ENCODE measurements at regions not wholly inside any gene's neighbourhood (a gene's known extent, or its start where the extent isn't known, plus 50 kb on each side); places are given as distances from the start of the nearest gene placed in this dataset.

- Histone ChIP-seq H3K4me3 (ENCODE audit: low read depth in 1 of 2, low read length in 1 of 2) (no peak overlapping the region), H3K27ac (no peak overlapping the region), H3K27me3 (no peaks in the 10 kb centered on the region), H3K9me3 (no peaks in the 10 kb centered on the region), H3K36me3 (no peaks in the 10 kb centered on the region), H3K4me1 (ENCODE audit: control insufficient read depth in 1 of 2, insufficient read depth in 1 of 2, low read depth in 1 of 2, low read length in 1 of 2) (no peaks in the 10 kb centered on the region)
- TF ChIP-seq, protein P1, sequence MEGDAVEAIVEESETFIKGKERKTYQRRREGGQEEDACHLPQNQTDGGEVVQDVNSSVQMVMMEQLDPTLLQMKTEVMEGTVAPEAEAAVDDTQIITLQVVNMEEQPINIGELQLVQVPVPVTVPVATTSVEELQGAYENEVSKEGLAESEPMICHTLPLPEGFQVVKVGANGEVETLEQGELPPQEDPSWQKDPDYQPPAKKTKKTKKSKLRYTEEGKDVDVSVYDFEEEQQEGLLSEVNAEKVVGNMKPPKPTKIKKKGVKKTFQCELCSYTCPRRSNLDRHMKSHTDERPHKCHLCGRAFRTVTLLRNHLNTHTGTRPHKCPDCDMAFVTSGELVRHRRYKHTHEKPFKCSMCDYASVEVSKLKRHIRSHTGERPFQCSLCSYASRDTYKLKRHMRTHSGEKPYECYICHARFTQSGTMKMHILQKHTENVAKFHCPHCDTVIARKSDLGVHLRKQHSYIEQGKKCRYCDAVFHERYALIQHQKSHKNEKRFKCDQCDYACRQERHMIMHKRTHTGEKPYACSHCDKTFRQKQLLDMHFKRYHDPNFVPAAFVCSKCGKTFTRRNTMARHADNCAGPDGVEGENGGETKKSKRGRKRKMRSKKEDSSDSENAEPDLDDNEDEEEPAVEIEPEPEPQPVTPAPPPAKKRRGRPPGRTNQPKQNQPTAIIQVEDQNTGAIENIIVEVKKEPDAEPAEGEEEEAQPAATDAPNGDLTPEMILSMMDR (IDR thresholded peaks at IDR 0.05), result no peak
These were observed 118.0 kb upstream of the KMT2C start for GRCh38 chr7:152553671-152554317.

GRCh38 chr7:152551304-152552036 lies 115.7 kb upstream of the KMT2C start:
- Histone ChIP-seq H3K27me3 (no peaks in the 10 kb centered on the region), H3K36me3 (no peaks in the 10 kb centered on the region), H3K9me3 (no peaks in the 10 kb centered on the region), H3K4me1 (ENCODE audit: control insufficient read depth in 1 of 2, insufficient read depth in 1 of 2, low read depth in 1 of 2, low read length in 1 of 2) (no peaks in the 10 kb centered on the region), H3K4me3 (ENCODE audit: low read depth in 1 of 2, low read length in 1 of 2) (no peak overlapping the region), H3K27ac (no peak overlapping the region)
- TF ChIP-seq, protein P1 (IDR thresholded peaks at IDR 0.05), result no peak

DNA sequence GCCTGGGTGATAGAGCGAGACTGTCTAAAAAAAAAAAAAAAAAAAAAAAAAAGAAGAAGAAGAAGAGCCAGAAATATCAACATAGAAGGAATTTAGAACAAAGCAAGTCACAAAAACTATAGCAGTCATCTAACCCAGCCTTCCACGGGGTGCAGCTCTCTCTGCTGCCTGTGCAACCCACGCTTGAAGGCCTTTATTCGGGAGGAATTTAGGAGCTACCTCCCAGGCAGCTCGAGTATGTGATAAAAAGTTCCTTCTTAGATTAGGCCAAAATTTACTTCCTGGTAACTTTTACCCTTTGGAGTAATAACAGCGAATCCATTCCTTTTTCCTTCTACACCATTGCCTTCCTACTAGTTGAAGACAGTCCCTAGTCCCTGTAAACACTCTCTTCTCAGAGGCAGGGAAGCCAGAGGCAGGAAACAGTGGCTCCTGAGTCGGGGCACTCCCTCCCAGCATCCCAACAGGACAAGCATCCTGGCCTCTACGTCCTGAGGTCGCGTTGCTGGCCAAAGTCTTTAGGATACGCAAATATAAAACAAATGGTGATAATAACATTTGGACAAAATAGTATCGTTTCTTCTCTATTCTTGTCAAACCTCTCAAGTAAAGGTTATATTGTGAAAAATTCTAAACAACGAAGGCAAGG lies 109.3 kb upstream of the KMT2C start:
- no peaks in the 10 kb centered on the region for H3K9me3 ChIP-seq
- TF ChIP-seq, protein P1 (IDR thresholded peaks at IDR 0.05), result no peak

DNA sequence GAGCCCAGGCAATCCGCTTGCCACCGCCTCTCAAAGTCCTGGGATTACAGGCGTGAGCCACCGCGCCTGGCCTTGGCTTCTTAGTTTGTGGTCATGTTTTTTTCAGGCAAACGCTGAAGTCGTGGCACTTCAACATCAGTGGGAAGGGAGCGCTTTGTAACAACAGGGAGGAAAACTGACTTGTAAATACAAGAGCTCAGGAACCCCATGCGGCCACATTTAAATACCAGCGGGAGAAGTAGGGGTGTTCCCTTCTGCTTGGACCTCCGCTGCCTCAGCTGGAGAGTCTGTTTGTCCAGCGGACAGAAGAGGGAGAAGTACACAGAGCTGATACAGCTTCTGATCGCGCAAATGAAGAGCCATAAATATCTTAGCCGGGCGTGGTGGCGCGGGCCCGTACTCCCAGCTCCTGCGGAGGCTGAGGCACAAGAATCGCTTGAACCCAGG lies 108.7 kb upstream of the KMT2C start:
- Histone ChIP-seq H3K36me3 (no peaks in the 10 kb centered on the region), H3K27me3 (no peaks in the 10 kb centered on the region), H3K9me3 (no peaks in the 10 kb centered on the region), H3K27ac (no peak overlapping the region), H3K4me1 (ENCODE audit: control insufficient read depth in 1 of 2, insufficient read depth in 1 of 2, low read depth in 1 of 2, low read length in 1 of 2) (peaks cover 0 to 3% of the 10 kb centered on the region in 2 experiments), H3K4me3 (ENCODE audit: low read depth in 1 of 2, low read length in 1 of 2) (no peak overlapping the region)
- TF ChIP-seq, protein P1 (IDR thresholded peaks at IDR 0.05), result no peak

More for the DNA sequence above, 109.3 kb upstream of the KMT2C start:
- Histone ChIP-seq H3K27ac (no peak overlapping the region), H3K27me3 (no peaks in the 10 kb centered on the region), H3K36me3 (no peaks in the 10 kb centered on the region), H3K4me3 (ENCODE audit: low read depth in 1 of 2, low read length in 1 of 2) (no peak overlapping the region), H3K4me1 (ENCODE audit: control insufficient read depth in 1 of 2, insufficient read depth in 1 of 2, low read depth in 1 of 2, low read length in 1 of 2) (peaks cover 0 to 3% of the 10 kb centered on the region in 2 experiments)

- H3K27ac ChIP-seq, result no peak overlapping the region
- no peaks in the 10 kb centered on the region for H3K9me3 ChIP-seq
- no peaks in the 10 kb centered on the region for H3K36me3 ChIP-seq
- no peak overlapping the region for H3K4me3 ChIP-seq (ENCODE audit: low read depth in 1 of 2, low read length in 1 of 2)
- TF ChIP-seq, protein P1 (IDR thresholded peaks at IDR 0.05), result no peak
- no peaks in the 10 kb centered on the region for H3K27me3 ChIP-seq
- peaks cover 0 to 3% of the 10 kb centered on the region in 2 experiments for H3K4me1 ChIP-seq (ENCODE audit: control insufficient read depth in 1 of 2, insufficient read depth in 1 of 2, low read depth in 1 of 2, low read length in 1 of 2)
These were observed 108.0 kb upstream of the KMT2C start for GRCh38 chr7:152543799-152544198.

All from neutrophil (primary cell).